ENCODE measurements at regions not wholly inside any gene's neighbourhood (a gene's known extent, or its start where the extent isn't known, plus 50 kb on each side); places are given as distances from the start of the nearest gene placed in this dataset.
"Not testable (repeated sequence)": the region's sequence is repeated elsewhere in the genome, so short reads cannot be mapped to it uniquely, and the experiment has no call there.

DNA sequence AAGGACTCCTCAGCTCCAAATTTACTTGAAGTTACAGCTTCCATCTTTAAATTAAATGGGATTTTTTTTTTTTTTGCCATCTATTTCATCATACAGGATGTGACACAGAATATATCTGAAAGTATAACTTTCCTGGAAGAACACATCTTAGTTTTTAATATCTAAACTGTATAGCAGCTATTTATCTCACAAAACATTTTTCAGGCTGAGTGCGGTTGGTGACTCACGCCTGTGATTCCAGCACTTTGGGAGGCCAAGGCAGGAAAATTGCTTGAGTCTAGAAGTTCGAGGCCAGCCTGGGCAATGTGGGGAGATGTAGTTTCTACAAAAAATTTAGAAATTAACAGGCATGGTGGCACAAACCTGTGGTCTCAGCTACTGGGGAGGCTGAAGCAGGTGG lies 142.3 kb upstream of the KCNJ18 start:
- peak; percentile 79 for DNase-seq (ENCODE audit: low read depth)

DNA sequence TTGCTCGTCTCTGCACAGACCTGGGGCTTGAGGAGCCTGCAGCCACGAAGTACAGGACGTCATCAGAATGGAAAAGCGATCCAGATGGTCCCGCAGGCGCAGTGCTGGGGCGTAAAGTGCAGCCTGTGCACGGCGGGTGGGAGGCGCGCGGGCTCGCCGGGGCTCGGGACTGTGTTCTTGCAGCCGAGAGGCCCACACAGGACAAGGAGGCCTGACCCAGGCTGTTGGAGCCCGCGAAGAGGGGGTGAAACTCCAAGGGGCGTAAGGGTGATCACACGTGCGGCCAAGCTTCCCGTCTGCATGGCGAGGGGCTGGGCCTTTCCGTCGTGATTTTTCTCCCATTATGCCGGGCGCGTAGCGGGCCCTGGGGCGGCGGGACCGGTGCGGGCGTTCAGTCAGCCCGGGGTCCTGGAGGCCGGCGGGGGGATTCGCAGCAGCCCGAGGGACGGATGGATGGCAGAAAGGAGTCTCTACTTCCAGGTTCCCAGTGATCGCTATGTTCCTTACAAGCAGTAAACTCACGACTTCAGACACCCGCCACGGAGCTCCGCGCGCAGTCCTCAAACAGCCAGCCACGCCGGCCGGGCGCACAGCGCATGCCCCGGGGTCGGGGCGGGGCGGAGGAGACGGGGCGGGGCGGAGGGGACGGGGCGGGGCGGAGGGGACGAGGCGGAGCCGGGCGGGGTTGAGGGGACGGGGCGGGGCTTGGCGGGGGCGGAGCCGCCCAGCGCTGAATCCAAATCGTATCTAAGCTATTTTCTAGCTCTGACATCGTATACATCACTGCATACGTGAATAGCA lies 141.0 kb upstream of the KCNJ18 start:
- peak; percentile 74 for DNase-seq (ENCODE audit: low read depth)

DNA sequence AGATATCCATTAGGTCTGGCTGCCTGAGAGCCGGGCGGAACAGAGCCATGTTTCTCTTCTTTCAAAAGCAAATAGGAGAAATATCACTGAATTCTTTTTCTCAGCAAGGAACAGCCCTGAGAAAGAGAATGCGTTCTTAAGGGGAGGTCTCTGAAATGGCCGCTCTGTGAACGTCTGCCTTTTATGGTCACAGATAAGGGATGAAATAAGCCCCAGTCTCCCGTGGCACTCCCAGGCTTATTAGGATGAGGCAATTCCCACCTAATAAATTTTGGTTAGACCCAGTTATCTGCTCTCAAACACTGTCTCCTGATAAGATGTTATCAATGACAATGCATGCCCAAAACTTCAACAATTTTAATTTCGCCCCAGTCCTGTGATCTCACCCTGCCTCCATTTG lies 133.4 kb upstream of the KCNJ18 start:
- not testable (repeated sequence) for DNase-seq (ENCODE audit: low read depth)

DNA sequence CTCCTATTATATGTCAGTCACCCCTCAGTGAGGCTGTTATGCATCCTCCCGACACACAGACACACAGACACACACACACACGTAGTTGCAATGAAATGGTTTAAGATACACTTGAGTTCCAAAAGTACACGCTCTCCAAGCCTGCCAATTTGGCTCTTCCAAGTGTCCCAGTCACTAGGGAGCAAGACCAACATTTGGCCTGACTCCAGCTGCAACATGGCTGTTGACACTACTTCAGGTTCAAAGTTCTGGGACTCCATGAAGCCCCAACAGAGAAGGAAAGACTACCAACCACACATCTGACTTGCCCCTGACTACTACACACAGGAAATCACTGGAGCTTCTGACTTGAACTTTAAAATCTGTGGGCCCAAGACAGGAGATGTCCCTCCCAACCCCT lies 128.1 kb upstream of the KCNJ18 start:
- DNase-seq (ENCODE audit: low read depth): no peak

DNA sequence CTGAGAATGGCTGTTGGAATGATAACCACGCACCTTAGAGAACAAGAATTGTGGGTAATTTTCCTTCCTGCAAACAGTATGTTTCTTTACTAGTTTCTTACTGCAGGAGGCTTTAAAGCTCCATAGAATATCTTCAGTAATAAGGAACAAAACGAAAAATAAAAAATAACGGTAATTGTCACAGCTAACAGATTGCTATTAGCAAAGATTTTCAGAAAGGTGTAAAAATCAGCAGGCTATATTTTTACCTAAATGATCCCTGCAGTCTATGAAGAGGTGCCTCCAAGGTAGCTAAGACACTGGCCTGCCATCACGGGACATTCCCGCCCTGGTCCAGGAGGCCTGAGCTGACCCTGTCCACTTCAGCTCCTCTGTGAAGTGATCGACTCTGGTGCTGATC lies 127.6 kb upstream of the KCNJ18 start:
- DNase-seq (ENCODE audit: low read depth): not testable (repeated sequence)

DNA sequence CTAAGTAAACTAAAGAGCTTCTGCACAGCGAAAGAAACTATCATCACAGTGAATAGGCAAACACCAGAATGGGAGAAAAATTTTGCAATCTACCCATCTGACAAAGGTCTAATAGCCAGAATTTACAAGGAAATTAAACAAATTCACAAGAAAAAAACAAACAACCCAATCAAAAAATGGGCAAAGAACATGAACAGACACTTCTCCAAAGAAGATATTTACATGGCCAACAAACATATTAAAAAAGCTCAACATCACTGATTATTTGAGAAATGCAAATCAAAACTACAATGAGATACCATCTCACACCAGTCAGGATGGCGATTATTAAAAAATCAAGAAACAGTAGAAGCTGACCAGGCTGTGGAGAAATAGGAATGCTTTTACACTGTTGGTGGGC lies 121.9 kb upstream of the KCNJ18 start:
- not testable (repeated sequence) for DNase-seq (ENCODE audit: low read depth)

DNA sequence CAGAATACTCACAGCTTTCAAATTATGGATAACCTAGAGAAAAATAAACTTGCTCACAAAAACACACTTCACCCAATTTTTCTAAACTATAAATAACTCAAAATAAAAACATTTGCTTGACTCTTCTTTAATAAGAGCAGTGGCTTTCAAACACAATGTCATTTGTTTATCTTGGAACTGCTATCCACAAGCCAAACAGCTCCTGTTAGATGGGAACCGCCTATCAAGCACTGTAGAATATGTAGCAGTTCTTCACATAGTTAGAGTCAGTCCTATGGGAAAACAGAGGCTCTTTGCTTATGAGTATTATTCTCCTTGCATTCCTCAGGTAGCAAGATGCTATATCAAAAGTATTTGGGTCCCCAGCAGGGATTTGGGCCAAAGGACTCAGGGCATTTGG lies 120.2 kb upstream of the KCNJ18 start:
- not testable (repeated sequence) for DNase-seq (ENCODE audit: low read depth)

DNA sequence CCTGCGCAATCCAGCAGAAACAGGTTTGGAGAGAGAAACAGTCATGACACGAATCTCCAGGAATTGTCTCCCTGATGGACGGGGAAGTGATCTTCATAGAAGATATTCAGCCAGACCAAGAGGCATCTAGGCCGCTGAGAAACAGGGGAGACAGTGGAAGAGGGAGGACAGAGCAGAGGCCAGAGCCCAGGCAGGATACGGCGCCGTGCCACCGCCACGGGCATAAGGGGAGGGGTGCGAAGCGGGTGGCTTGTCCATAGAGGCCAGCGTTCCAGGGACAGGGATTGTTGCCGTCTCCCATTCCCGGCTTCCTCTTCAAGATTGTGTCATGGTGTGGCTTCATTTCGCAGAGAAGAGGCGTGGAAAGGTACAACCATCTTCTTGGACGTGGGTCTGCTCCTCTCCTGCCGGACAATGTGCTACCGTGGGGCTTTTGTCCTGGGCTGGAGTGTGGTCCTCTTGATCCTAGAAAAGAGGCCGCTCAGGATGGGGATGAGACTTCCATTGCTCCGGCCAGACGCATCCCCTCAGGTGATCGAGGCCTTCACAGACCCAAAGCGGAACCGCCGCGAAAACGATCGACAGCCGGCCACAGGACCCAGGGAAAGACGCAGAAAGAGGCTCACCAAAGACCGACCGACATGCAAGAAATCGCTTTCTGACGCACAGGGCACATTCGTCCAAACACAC lies 118.9 kb upstream of the KCNJ18 start:
- DNase-seq (ENCODE audit: low read depth): not testable (repeated sequence)

DNA sequence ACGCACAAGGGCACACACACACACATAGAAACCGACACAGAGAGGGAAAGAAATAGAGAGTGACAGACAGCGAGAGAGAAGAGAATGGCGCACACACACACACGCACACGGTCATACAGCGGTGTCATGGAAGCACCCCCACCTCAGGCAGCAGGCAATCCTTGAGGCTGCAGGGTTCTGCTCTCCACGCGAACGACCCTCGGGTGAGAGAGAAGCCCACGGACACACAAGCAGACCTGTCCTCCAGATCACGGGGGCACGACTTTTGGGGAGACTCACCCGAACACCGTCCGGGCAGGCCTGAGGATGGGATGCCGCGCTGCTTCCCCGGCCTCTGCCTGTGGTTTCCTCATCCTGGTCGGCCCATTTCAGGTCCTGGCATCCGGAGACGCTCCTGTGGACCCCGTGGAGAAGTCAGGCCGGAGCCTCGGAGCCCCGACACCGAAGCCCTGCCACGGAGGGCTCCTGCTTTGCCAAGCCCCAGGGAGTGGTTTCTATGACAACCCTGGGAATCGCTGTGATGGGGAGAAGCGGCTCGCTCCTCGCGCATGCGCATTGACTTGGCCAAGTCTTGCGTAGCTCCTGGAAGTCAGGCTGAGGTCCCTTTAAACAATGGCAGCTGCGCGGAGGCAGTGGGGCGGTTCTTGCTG lies 118.2 kb upstream of the KCNJ18 start:
- DNase-seq (ENCODE audit: low read depth): peak; percentile 51

DNA sequence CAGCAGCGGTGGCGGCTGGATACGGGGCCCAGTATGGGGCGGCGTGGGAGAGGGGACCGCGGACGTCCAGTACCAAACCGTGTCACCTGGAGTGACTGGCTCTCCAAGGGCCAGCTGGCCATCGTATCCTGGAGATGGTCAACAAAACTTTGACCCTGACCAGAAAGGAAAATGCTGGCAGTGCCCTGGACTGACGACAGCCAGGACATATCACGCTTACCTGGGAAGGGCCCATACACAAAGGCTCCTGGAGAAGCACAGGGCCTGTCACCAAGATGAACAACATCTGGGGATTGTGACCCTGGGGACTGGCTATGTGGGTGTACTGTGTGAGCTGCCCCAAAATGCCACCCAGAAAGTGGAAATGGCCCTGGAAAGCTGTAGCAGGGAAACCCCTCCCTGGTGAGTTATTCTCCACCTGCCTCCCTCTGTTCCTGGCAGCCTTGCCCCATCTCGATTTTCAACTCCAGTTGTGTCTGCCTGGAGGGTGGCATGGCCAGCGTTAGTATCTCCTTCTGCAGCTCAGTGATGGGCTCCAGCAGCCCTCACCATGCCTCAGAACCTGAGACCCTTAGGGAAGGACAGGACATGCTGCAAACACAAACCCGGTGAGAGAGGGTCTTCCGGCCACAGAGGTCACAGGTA lies 117.6 kb upstream of the KCNJ18 start:
- not testable (repeated sequence) for DNase-seq (ENCODE audit: low read depth)

DNA sequence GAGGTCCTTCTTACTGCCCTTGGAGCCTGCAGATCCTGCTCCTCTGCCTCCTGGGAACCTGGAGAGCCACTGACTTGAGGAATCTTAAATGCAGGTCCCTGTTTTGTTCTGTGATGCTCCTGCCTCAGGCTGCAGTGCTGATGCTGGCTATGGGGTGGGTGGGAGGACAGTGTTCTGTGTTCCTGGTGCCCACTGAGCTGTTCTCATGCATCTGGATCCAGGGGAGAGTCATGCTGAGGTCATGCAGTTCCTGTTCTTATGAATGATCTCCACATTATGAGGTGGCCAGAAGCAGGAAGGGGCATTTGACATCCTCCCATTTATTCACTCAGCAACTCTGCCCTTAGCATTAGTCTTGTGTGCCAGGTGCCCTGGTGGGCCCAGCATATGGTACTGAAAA lies 113.5 kb upstream of the KCNJ18 start:
- DNase-seq (ENCODE audit: low read depth): peak; percentile 81

DNA sequence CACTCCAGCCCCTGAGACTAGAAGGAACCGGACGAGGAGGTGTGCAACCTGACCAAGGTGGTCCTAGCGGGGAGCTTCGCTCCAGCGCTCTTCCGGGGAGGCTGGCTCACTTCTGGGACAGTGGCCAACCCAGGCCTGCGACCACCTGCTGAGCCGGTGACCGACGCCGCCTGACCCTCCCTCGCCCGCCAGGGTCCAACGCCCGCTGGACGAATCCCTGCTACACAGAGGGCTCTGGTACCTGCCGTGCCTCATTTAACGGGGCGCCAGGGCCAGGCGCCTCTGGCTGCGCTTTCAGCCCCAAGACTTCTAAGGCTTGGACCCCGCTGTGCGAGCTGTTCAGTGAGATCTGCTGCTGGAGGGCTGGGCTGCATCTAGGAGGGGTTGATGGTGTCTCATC lies 99.5 kb upstream of the KCNJ18 start:
- no peak for DNase-seq (ENCODE audit: low read depth)

DNA sequence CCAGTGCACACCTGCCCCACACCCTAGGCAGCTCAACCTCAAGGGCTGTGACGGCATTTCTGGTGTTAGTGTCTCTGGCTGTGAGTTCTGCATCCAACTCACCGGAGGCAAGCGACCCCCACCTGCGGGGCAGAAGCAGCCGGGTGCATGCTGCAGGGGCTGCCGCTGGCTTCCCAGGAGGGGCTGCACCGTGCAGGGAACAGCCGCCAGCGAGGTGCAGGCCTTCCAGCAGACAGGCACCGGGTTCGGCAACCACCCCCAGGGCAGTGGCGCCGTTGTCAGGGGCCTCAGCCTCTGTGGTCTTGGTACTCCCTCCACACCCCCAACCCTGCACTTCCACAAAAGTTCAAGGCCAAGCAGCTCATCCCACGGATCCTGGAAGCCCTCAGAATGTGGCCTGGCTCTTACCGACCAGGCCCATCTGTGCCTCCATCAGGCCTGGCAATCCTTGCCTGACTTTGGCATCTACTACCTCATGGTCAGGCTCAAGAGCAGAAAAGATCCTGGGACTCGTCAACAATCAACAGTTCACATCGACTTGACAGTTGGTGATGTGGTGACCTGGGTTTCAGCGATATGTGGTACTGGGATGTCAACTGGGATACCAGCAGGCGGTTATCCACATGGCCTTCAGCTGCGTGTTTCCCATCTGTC lies 98.7 kb upstream of the KCNJ18 start:
- not testable (repeated sequence) for DNase-seq (ENCODE audit: low read depth)

DNA sequence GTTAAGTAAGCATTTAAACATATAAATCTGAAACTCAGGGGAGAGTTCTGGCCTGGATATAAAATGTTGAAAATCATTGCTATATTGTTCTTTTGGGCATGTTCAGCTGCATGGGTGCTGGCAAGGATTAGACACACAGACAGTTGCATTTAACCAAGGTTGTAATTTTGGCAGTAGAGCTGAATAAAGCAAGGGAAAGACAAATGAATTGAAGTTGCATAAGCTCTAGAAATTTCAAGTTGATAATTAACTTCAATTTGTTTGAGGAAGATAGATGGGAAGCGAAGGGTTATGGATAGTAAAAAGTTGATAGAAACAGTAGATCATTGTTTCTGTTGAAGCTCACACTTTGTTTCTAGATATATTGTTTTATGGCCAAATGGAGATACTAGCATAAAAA lies 97.2 kb upstream of the KCNJ18 start:
- DNase-seq (ENCODE audit: low read depth): no peak

DNA sequence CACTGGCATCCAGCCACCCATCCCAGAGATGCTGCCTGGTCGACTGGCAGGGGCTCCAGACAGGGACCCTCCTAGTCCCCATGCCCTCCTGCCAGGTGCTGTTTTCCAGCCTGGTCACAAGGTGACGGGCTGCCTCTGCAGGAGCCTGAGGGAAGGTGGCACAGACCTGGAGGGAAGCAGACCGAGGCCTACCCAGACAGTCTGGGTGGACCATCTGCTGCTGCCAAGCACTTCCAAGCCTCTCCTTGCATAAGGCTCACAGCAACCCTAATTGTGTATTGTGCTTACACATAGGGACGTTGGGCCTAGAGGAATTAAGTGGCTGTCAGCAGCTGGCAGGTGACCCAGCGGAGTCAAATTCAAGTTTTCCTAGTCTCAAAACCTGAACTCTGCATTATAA lies 90.1 kb upstream of the KCNJ18 start:
- DNase-seq (ENCODE audit: low read depth): no peak

DNA sequence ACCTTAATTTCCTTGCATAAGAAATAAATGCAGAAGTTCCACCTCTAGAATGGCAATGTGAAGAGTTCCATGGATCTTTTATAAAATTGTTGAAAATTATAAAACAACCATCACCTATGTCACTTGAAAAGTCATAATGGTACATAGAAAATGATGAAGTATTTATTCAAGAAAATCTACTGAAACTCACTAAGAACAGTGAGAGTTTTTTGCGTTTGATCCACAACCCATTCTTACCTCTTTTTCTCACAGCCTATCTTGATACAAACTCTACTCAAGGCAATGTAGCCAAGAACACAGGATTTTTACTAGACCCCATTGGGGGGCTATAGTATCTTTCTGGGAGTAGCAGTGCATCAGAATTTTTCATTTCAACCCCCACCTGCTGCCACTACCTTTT lies 89.0 kb upstream of the KCNJ18 start:
- DNase-seq (ENCODE audit: low read depth): not testable (repeated sequence)

DNA sequence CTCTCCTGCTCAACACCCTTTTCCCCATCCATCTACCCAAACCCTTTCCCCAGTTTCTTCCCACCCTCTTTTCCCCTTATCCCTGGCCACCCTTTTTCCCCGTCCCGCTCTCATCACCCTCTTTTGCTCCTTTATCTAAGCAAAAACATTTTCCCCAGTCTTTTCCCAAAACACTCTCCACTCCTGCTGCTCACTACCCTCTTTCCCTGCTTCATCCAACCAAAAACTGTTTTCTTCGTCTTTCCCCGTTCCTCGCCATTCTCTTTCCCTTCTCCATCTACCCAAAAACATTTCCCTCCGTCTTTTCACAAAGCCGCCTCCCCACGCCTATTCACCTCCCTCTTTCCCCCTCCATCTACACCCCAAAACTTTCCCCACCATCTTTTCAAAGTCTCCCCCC lies 80.9 kb upstream of the KCNJ18 start:
- DNase-seq (ENCODE audit: low read depth): not testable (repeated sequence)

DNA sequence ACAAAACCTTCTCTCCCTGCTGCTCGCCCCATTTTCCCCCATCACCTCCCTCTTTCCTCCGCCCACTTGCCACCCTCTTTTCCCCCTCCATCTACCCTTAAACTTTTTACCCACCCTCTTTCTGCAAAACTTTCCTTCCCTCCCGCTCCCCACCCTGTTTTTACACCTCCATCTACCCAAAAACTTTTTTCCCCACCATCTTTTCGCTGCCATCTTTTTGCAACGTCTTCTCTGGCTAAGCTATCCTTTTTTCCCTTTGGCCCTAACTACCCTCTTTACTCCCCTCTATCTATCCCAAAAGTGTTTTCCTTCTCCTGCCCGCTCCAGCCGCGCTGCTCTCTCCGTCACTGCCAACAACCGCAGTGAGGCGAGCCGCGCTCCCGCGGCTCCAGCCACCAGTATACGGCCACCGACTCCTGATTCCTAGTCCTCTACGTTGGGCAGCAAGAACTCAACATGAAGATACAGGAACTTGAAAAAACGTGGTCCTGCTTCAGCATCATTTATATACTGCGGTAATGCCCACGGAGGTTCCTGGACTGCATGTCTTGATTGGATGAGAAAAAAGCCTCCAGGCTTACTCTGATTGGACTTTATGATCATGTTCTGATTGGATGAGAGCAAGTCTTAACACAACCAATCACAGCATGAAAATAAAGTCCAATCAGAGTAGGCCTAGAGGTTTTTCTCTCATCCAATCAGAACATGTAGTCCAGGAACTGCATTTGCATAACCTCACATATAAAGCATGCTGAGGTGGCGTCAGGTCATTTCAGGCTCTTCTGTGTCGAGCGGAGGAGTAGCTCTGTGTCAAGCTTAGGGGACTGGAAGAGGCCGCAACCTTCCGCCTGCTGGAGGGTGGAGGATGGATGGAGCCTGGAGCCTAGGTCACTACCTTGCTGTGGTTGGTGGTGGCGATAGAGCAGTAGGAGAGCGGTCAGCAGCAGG lies 79.9 kb upstream of the KCNJ18 start:
- DNase-seq (ENCODE audit: low read depth): peak; percentile 95

DNA sequence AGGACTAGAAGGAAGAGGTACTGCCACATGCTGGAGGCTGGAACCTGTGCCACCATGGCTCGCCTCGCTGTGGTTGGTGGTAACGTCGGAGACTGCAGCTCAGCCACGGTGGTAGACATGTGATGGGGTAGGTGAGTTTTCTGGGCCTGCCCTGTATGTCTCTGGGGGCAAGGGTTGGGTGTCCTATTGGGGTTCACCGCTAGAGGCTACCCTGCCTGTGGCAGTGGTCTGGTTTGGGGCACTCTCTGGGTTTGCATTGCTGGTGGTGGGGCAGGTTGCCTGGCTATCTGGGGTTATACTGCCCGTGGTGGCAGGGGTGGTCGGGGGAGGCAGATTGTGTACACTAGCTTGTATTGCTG lies 79.3 kb upstream of the KCNJ18 start:
- DNase-seq (ENCODE audit: low read depth): no peak

DNA sequence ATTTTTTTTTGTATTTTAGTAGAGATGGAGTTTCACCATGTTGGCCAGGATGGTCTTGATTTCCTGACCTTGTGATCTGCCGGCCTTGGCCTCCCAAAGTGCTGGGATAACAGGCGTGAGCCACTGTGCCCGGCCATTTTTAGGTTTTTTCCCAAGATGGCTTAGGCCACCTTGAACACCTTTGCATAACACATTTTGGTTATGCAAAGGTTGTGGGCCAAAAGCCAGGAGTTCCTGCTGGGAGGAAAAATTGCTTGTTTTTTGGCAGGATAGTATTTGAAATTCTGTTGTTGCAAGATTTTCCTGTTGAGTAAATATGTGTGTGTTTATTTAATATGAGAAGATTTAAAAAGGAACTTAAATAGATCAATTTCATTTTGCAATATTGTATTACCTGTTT lies 65.3 kb upstream of the KCNJ18 start:
- DNase-seq (ENCODE audit: low read depth): not testable (repeated sequence)

All from HT1080 (cell line).